ENCODE measurements at regions not wholly inside any gene's neighbourhood (a gene's known extent, or its start where the extent isn't known, plus 50 kb on each side); places are given as distances from the start of the nearest gene placed in this dataset.

DNA sequence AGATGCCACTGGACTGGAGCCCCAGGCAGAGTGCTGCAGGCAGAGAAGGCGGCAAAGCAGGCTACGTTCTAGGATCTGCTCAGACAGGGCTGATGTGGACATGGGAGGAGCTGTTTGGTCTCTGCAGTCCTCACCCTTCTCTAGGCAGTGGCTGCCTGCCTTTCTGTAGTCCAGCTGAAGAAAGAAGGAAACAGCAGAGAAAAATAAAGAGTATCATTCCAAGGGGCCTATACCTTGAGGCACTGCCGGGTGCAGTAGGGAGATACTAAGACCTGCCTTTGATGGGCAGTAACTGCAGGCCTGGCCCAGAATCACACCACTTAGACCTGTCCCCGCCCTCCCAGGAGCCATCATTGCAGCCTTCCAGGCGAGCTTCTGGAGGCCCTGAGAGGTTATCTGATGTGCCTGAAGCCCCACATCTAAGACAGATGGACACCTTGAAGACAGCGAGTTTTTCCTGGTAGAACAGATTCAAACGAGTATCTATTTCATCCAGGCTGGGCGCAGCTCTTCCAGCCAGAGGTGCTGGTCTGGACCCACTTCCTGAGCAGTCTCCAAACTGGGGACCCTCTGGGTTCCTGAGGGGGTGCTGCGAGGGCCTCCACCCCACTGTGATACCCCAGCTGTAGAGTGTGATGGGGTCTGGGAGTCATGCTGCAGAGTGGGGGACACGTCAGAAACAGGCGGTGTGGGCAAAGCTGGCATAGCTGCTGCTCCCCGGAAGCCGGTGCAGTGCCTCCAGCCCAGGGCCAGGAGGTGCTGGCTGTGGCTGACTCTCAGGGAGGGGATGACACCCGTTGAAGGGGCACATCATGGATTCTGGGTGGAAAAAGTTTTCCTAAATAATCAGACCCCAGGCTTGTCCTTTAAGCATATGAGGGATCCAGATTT is 87.3 kb upstream of the OTOS start (continued):
- no peak for TF ChIP-seq PHF8 (conservative IDR thresholded peaks at IDR 0.05; ENCODE audit: low read depth, low read length)
- no peak for TF ChIP-seq TAF1 (IDR thresholded peaks at IDR 0.05; ENCODE audit: low read depth, low read length)
- TF ChIP-seq SRF (IDR thresholded peaks at IDR 0.05; ENCODE audit: low read depth, low read length): no peak
- TF ChIP-seq, protein P1, sequence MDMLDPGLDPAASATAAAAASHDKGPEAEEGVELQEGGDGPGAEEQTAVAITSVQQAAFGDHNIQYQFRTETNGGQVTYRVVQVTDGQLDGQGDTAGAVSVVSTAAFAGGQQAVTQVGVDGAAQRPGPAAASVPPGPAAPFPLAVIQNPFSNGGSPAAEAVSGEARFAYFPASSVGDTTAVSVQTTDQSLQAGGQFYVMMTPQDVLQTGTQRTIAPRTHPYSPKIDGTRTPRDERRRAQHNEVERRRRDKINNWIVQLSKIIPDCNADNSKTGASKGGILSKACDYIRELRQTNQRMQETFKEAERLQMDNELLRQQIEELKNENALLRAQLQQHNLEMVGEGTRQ (IDR thresholded peaks at IDR 0.05; ENCODE audit: low read length): no peak
- no peak for TF ChIP-seq CHD1 (IDR thresholded peaks at IDR 0.05; ENCODE audit: low read depth, low read length)

All from H1 (cell line).